NB4 (cell line): ENCODE measurements at regions not wholly inside any gene's neighbourhood (a gene's known extent, or its start where the extent isn't known, plus 50 kb on each side); places are given as distances from the start of the nearest gene placed in this dataset.

Experiments used
- MYC ChIP-seq: IDR thresholded peaks from 2 replicates; pipeline ENCODE4 v1.6.1; 2011; ENCODE audit warnings: low read depth, low read length
- POLR2A ChIP-seq: IDR thresholded peaks from 2 replicates; pipeline ENCODE4 v1.6.1; 2011; ENCODE audit warnings: mild to moderate bottlenecking; ENCODE audit not compliant: insufficient read length; ENCODE audit errors: extremely low read depth
- TF ChIP-seq, protein P1 (sequence below): IDR thresholded peaks from one replicate; pipeline ENCODE4 v1.5.1; 2012; ENCODE audit warnings: low read depth, low read length

DNA sequence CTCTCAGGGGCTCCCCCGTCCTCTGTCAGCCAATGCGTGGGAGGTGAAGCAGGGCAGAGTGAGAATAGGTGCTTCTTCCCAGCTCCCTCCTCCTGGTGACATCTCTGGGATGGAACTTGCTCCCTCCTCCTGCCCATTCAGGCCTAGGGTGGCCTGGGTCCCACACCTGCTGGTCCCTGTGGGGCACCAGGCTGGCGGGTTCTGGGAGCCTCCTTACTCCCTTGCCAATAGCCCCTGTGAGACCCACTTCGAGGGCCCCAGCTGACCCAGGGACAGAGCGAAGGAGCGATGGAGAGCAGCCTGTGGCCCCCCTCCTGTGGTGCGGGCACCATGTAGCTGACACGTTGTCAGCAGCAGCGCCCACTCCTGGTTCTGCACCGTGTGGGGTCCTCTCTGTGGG is 512.6 kb downstream of the GLRX3 start:
- TF ChIP-seq POLR2A = no peak
- TF ChIP-seq, protein P1, sequence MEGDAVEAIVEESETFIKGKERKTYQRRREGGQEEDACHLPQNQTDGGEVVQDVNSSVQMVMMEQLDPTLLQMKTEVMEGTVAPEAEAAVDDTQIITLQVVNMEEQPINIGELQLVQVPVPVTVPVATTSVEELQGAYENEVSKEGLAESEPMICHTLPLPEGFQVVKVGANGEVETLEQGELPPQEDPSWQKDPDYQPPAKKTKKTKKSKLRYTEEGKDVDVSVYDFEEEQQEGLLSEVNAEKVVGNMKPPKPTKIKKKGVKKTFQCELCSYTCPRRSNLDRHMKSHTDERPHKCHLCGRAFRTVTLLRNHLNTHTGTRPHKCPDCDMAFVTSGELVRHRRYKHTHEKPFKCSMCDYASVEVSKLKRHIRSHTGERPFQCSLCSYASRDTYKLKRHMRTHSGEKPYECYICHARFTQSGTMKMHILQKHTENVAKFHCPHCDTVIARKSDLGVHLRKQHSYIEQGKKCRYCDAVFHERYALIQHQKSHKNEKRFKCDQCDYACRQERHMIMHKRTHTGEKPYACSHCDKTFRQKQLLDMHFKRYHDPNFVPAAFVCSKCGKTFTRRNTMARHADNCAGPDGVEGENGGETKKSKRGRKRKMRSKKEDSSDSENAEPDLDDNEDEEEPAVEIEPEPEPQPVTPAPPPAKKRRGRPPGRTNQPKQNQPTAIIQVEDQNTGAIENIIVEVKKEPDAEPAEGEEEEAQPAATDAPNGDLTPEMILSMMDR = no peak
- no peak for TF ChIP-seq MYC
